Skeletal muscle tissue (tissue), 3 donors: ENCODE measurements at regions not wholly inside any gene's neighbourhood (a gene's known extent, or its start where the extent isn't known, plus 50 kb on each side); places are given as distances from the start of the nearest gene placed in this dataset.

Experiments used
- H3K27ac ChIP-seq: one replicate; pipeline ENCODE4 v1.7.0; 2013; ENCODE audit warnings: mild to moderate bottlenecking, low read depth, low read length, inconsistent platforms
- H3K27me3 ChIP-seq, 3 donors: one replicate each; pipeline ENCODE4 v1.7.0; 2013; ENCODE audit warnings: low read length in 3 of 3; ENCODE audit not compliant: control insufficient read depth in 3 of 3, insufficient read depth in 3 of 3
- H3K36me3 ChIP-seq, 3 donors: one replicate each; pipeline ENCODE4 v1.7.0; 2013; ENCODE audit warnings: low read length in 3 of 3; ENCODE audit not compliant: control insufficient read depth in 3 of 3, insufficient read depth in 3 of 3
- H3K4me1 ChIP-seq, 3 donors: one replicate each; pipeline ENCODE4 v1.7.0; 2013; ENCODE audit warnings: low read length in 3 of 3, mild to moderate bottlenecking in 3 of 3; ENCODE audit not compliant: control insufficient read depth in 3 of 3, insufficient read depth in 3 of 3
- H3K4me3 ChIP-seq, 3 donors: one replicate each; pipeline ENCODE4 v1.7.0; 2013; ENCODE audit warnings: low read length in 3 of 3
- H3K9ac ChIP-seq, 3 donors: one replicate each; pipeline ENCODE4 v1.7.0; 2013; ENCODE audit warnings: low read length in 3 of 3, mild to moderate bottlenecking in 3 of 3, moderate library complexity in 2 of 3, low read depth in 1 of 3
- H3K9me3 ChIP-seq, 3 donors: one replicate each; pipeline ENCODE4 v1.7.0; 2013; ENCODE audit warnings: low read length in 3 of 3; ENCODE audit not compliant: control insufficient read depth in 3 of 3
- donor health status: Osteomylitis.

GRCh38 chr20:12660918-12661317 lies 347.9 kb upstream of the SPTLC3 start:
- Histone ChIP-seq H3K27me3 (no peaks in the 10 kb centered on the region), H3K27ac (no peak overlapping the region), H3K9ac (no peak overlapping the region), H3K4me1 (no peaks in the 10 kb centered on the region), H3K4me3 (no peak overlapping the region), H3K9me3 (no peaks in the 10 kb centered on the region), H3K36me3 (no peaks in the 10 kb centered on the region)

- Histone ChIP-seq H3K27ac (no peak overlapping the region), H3K4me3 (no peak overlapping the region), H3K27me3 (no peaks in the 10 kb centered on the region), H3K9me3 (no peaks in the 10 kb centered on the region), H3K9ac (no peak overlapping the region), H3K4me1 (no peaks in the 10 kb centered on the region), H3K36me3 (no peaks in the 10 kb centered on the region)
Observed at GRCh38 chr20:12670301-12670700, 338.5 kb upstream of the SPTLC3 start.

GRCh38 chr20:12673352-12673751 lies 335.4 kb upstream of the SPTLC3 start:
- Histone ChIP-seq H3K4me3 (no peak overlapping the region), H3K27ac (no peak overlapping the region), H3K36me3 (no peaks in the 10 kb centered on the region), H3K4me1 (no peaks in the 10 kb centered on the region), H3K9ac (no peak overlapping the region), H3K9me3 (no peaks in the 10 kb centered on the region), H3K27me3 (no peaks in the 10 kb centered on the region)

- Histone ChIP-seq H3K36me3 (no peaks in the 10 kb centered on the region), H3K9me3 (no peaks in the 10 kb centered on the region), H3K27me3 (no peaks in the 10 kb centered on the region), H3K9ac (no peak overlapping the region), H3K4me3 (no peak overlapping the region), H3K27ac (no peak overlapping the region), H3K4me1 (no peaks in the 10 kb centered on the region)
Observed at GRCh38 chr20:12677925-12678324, 330.8 kb upstream of the SPTLC3 start.

GRCh38 chr20:12679447-12679846 lies 329.3 kb upstream of the SPTLC3 start:
- Histone ChIP-seq H3K27me3 (no peaks in the 10 kb centered on the region), H3K36me3 (no peaks in the 10 kb centered on the region), H3K4me1 (no peaks in the 10 kb centered on the region)

GRCh38 chr20:12682613-12683012 lies 326.2 kb upstream of the SPTLC3 start:
- H3K36me3 ChIP-seq = no peaks in the 10 kb centered on the region
- no peak overlapping the region for H3K4me3 ChIP-seq

More at GRCh38 chr20:12679447-12679846, 329.3 kb upstream of the SPTLC3 start:
- no peak overlapping the region for H3K9ac ChIP-seq
- H3K27ac ChIP-seq = no peak overlapping the region
- H3K4me3 ChIP-seq = no peak overlapping the region
- H3K9me3 ChIP-seq = no peaks in the 10 kb centered on the region

GRCh38 chr20:12687476-12687875 lies 321.3 kb upstream of the SPTLC3 start:
- Histone ChIP-seq H3K4me3 (no peak overlapping the region), H3K36me3 (no peaks in the 10 kb centered on the region), H3K9me3 (no peaks in the 10 kb centered on the region), H3K9ac (no peak overlapping the region), H3K27me3 (no peaks in the 10 kb centered on the region), H3K4me1 (no peaks in the 10 kb centered on the region), H3K27ac (no peak overlapping the region)

More at GRCh38 chr20:12682613-12683012, 326.2 kb upstream of the SPTLC3 start:
- no peaks in the 10 kb centered on the region for H3K9me3 ChIP-seq
- no peaks in the 10 kb centered on the region for H3K4me1 ChIP-seq
- no peak overlapping the region for H3K9ac ChIP-seq
- H3K27ac ChIP-seq = no peak overlapping the region
- no peaks in the 10 kb centered on the region for H3K27me3 ChIP-seq

- Histone ChIP-seq H3K9ac (no peak overlapping the region), H3K27ac (no peak overlapping the region), H3K27me3 (no peaks in the 10 kb centered on the region), H3K4me1 (no peaks in the 10 kb centered on the region), H3K36me3 (no peaks in the 10 kb centered on the region), H3K9me3 (no peaks in the 10 kb centered on the region), H3K4me3 (no peak overlapping the region)
Observed at GRCh38 chr20:12695937-12696336, 312.8 kb upstream of the SPTLC3 start.

- H3K4me3 ChIP-seq = no peak overlapping the region
- no peaks in the 10 kb centered on the region for H3K9me3 ChIP-seq
- no peaks in the 10 kb centered on the region for H3K27me3 ChIP-seq
- no peaks in the 10 kb centered on the region for H3K4me1 ChIP-seq
- H3K27ac ChIP-seq = no peak overlapping the region
- H3K9ac ChIP-seq = no peak overlapping the region
- no peaks in the 10 kb centered on the region for H3K36me3 ChIP-seq
Observed at GRCh38 chr20:12698817-12699216, 310.0 kb upstream of the SPTLC3 start.

- no peaks in the 10 kb centered on the region for H3K36me3 ChIP-seq
- no peak overlapping the region for H3K9ac ChIP-seq
- no peaks in the 10 kb centered on the region for H3K4me1 ChIP-seq
- no peak overlapping the region for H3K4me3 ChIP-seq
- no peaks in the 10 kb centered on the region for H3K27me3 ChIP-seq
- H3K27ac ChIP-seq = no peak overlapping the region
- no peaks in the 10 kb centered on the region for H3K9me3 ChIP-seq
Observed at GRCh38 chr20:12699374-12700228, 309.2 kb upstream of the SPTLC3 start.
